DMS153 (cell line): ENCODE measurements at regions not wholly inside any gene's neighbourhood (a gene's known extent, or its start where the extent isn't known, plus 50 kb on each side); places are given as distances from the start of the nearest gene placed in this dataset.

Experiments
- DNase-seq: peaks from one replicate; lab custom pipeline; 2025; lab: John Stamatoyannopoulos, UW

GRCh38 chr19:27936139-27936538 lies 1276.8 kb downstream of the UQCRFS1 start:
- no peak for DNase-seq

GRCh38 chr19:27935669-27936068 lies 1277.3 kb downstream of the UQCRFS1 start:
- DNase-seq, result no peak

- no peak for DNase-seq
Observed at GRCh38 chr19:27929399-27929798, 1283.6 kb downstream of the UQCRFS1 start.

- DNase-seq, result no peak
Observed at GRCh38 chr19:27925202-27925601, 1287.7 kb downstream of the UQCRFS1 start.

- no peak for DNase-seq
Observed at GRCh38 chr19:27922970-27923369, 1290.0 kb downstream of the UQCRFS1 start.

GRCh38 chr19:27920774-27921173 lies 1292.2 kb downstream of the UQCRFS1 start:
- DNase-seq, result no peak

GRCh38 chr19:27918818-27919217 lies 1294.1 kb downstream of the UQCRFS1 start:
- DNase-seq, result no peak

- DNase-seq, result no peak
Observed at GRCh38 chr19:27911122-27911898, 1301.6 kb downstream of the UQCRFS1 start.

- DNase-seq, result no peak
Observed at GRCh38 chr19:27909861-27910260, 1303.1 kb downstream of the UQCRFS1 start.

- DNase-seq, result no peak
Observed at GRCh38 chr19:27909185-27909840, 1303.6 kb downstream of the UQCRFS1 start.

- DNase-seq, result no peak
Observed at GRCh38 chr19:27906081-27906480, 1306.9 kb downstream of the UQCRFS1 start.

GRCh38 chr19:27905074-27905473 lies 1307.9 kb downstream of the UQCRFS1 start:
- no peak for DNase-seq

- no peak for DNase-seq
Observed at GRCh38 chr19:27901078-27901477, 1311.9 kb downstream of the UQCRFS1 start.

- DNase-seq, result no peak
Observed at GRCh38 chr19:27896091-27896490, 1316.9 kb downstream of the UQCRFS1 start.

- DNase-seq, result no peak
Observed at GRCh38 chr19:27894906-27895754, 1317.8 kb downstream of the UQCRFS1 start.

GRCh38 chr19:27892500-27892899 lies 1320.5 kb downstream of the UQCRFS1 start:
- no peak for DNase-seq

GRCh38 chr19:27891411-27891810 lies 1321.5 kb downstream of the UQCRFS1 start:
- DNase-seq, result no peak

- no peak for DNase-seq
Observed at GRCh38 chr19:27890696-27891095, 1322.3 kb downstream of the UQCRFS1 start.

GRCh38 chr19:27890206-27890605 lies 1322.7 kb downstream of the UQCRFS1 start:
- DNase-seq, result no peak

GRCh38 chr19:27889156-27889555 lies 1323.8 kb downstream of the UQCRFS1 start:
- no peak for DNase-seq

GRCh38 chr19:27887946-27888345 lies 1325.0 kb downstream of the UQCRFS1 start:
- DNase-seq, result no peak

- no peak for DNase-seq
Observed at GRCh38 chr19:27885359-27885758, 1327.6 kb downstream of the UQCRFS1 start.

- DNase-seq, result no peak
Observed at GRCh38 chr19:27884376-27884775, 1328.6 kb downstream of the UQCRFS1 start.
